Liver (tissue), 3 donors: ENCODE measurements at regions not wholly inside any gene's neighbourhood (a gene's known extent, or its start where the extent isn't known, plus 50 kb on each side); places are given as distances from the start of the nearest gene placed in this dataset.

Experiments
- ATF3 ChIP-seq: IDR thresholded peaks from 2 replicates; pipeline ENCODE4 v1.6.1; 2016; ENCODE audit warnings: antibody characterized with exemption
- CTCF ChIP-seq: fragments of 150-350 bp; IDR thresholded peaks from 2 replicates; pipeline ENCODE4 v1.5.1; 2017; ENCODE audit warnings: improper control_type of control experiment, low read depth, low read length; ENCODE audit not compliant: missing input control
- FOXA2 ChIP-seq: IDR thresholded peaks from 2 replicates; pipeline ENCODE4 v1.6.1; 2016; ENCODE audit warnings: antibody characterized with exemption
- JUND ChIP-seq, 2 donors: IDR thresholded peaks; 2 replicates each; pipeline ENCODE4 v1.6.1; 2016; ENCODE audit warnings: antibody characterized with exemption in 2 of 2
- MAX ChIP-seq: IDR thresholded peaks from 2 replicates; pipeline ENCODE4 v1.6.1; 2016; ENCODE audit warnings: antibody characterized with exemption
- RAD21 ChIP-seq, 2 donors: IDR thresholded peaks; 2 replicates each; pipeline ENCODE4 v1.6.1; 2016; ENCODE audit warnings: antibody characterized with exemption in 2 of 2, mild to moderate bottlenecking in 2 of 2
- TAF1 ChIP-seq: conservative IDR thresholded peaks from 2 replicates; pipeline ENCODE4 v1.6.1; 2016; ENCODE audit warnings: antibody characterized with exemption, mild to moderate bottlenecking
- YY1 ChIP-seq: IDR thresholded peaks from 2 replicates; pipeline ENCODE4 v1.6.1; 2016; ENCODE audit warnings: antibody characterized with exemption, mild to moderate bottlenecking
- donor health status: healthy.
- donor health status: healthy.

GRCh38 chr4:123090886-123091285, 168.5 kb upstream of the NUDT6 start:
- TF ChIP-seq JUND (IDR thresholded peaks at IDR 0.05) (no peak), CTCF (no peak), TAF1 (no peak), RAD21 (IDR thresholded peaks at IDR 0.05) (no peak), YY1 (no peak), ATF3 (no peak), MAX (no peak), FOXA2 (no peak)
